Mesenchymal stem cell (in vitro differentiated cells and primary cell): ENCODE measurements at regions not wholly inside any gene's neighbourhood (a gene's known extent, or its start where the extent isn't known, plus 50 kb on each side); places are given as distances from the start of the nearest gene placed in this dataset.

Experiments used
- DNase-seq: peaks from one replicate; pipeline ENCODE4 v3.0.0-alpha.2; 2013
- H2AFZ ChIP-seq: one replicate; pipeline ENCODE4 v1.6.1; 2013; ENCODE audit warnings: low read depth, mild to moderate bottlenecking, control low read depth, inconsistent platforms, low read length, moderate library complexity
- H2AK5ac ChIP-seq: 2 replicates; pipeline ENCODE4 v1.6.1; 2013; ENCODE audit warnings: low read length, moderate library complexity, mild to moderate bottlenecking, inconsistent platforms; ENCODE audit not compliant: severe bottlenecking
- H2BK120ac ChIP-seq: one replicate; pipeline ENCODE4 v1.6.1; 2013; ENCODE audit warnings: low read depth, mild to moderate bottlenecking, inconsistent platforms, low read length, moderate library complexity
- H2BK12ac ChIP-seq, 2 experiments: one replicate each; pipeline ENCODE4 v1.6.1; 2013; ENCODE audit warnings: inconsistent platforms in 2 of 2, low read length in 2 of 2, mild to moderate bottlenecking in 2 of 2, moderate library complexity in 2 of 2, control low read depth in 1 of 2
- H2BK15ac ChIP-seq: one replicate; pipeline ENCODE4 v1.6.1; 2013; ENCODE audit warnings: mild to moderate bottlenecking, low read depth, inconsistent platforms; ENCODE audit not compliant: poor library complexity, severe bottlenecking
- H2BK5ac ChIP-seq: 2 replicates; pipeline ENCODE4 v1.6.1; 2013; ENCODE audit warnings: low read depth, mild to moderate bottlenecking, low read length, control low read depth, inconsistent platforms; ENCODE audit not compliant: poor library complexity, severe bottlenecking
- H3K14ac ChIP-seq, 2 experiments: one replicate each; pipeline ENCODE4 v1.6.1; 2013; ENCODE audit warnings: inconsistent platforms in 2 of 2, low read length in 2 of 2, control low read depth in 1 of 2, mild to moderate bottlenecking in 1 of 2, moderate library complexity in 1 of 2
- H3K18ac ChIP-seq, 2 experiments: one replicate each; pipeline ENCODE4 v1.6.1; 2013; ENCODE audit warnings: inconsistent platforms in 2 of 2, low read length in 2 of 2, control low read depth in 1 of 2, low read depth in 1 of 2, mild to moderate bottlenecking in 1 of 2
- H3K23ac ChIP-seq, 2 experiments: one replicate each; pipeline ENCODE4 v1.6.1; 2013; ENCODE audit warnings: inconsistent platforms in 2 of 2, low read length in 2 of 2, mild to moderate bottlenecking in 2 of 2, moderate library complexity in 2 of 2, control low read depth in 1 of 2
- H3K27ac ChIP-seq: 2 replicates; pipeline ENCODE4 v1.5.1; 2013; ENCODE audit warnings: mild to moderate bottlenecking, moderate library complexity, low read length, control low read depth, inconsistent platforms; ENCODE audit not compliant: poor library complexity, severe bottlenecking
- H3K27me3 ChIP-seq, 2 experiments: 2 replicates each; pipeline versions ENCODE4 v1.6.1 to v1.7.0; 2013; ENCODE audit warnings: low read length in 2 of 2, mild to moderate bottlenecking in 2 of 2, moderate library complexity in 2 of 2, control low read depth in 1 of 2, inconsistent platforms in 1 of 2; ENCODE audit not compliant: control insufficient read depth in 1 of 2, insufficient read depth in 1 of 2
- H3K36me3 ChIP-seq, 2 experiments: 2 replicates each; pipeline versions ENCODE4 v1.6.1 to v1.7.0; 2013; ENCODE audit warnings: low read length in 2 of 2, control low read depth in 1 of 2, inconsistent platforms in 1 of 2, low read depth in 1 of 2, mild to moderate bottlenecking in 1 of 2; ENCODE audit not compliant: insufficient read depth in 2 of 2, control insufficient read depth in 1 of 2
- H3K4ac ChIP-seq, 2 experiments: one replicate each; pipeline ENCODE4 v1.6.1; 2013; ENCODE audit warnings: inconsistent platforms in 2 of 2, low read length in 2 of 2, mild to moderate bottlenecking in 2 of 2, moderate library complexity in 2 of 2, control low read depth in 1 of 2, low read depth in 1 of 2
- H3K4me1 ChIP-seq: 2 replicates; pipeline ENCODE4 v1.6.1; 2013; ENCODE audit warnings: low read depth, low read length, control low read depth; ENCODE audit not compliant: control insufficient read depth, insufficient read depth
- H3K4me2 ChIP-seq: 2 replicates; pipeline ENCODE4 v1.6.1; 2013; ENCODE audit warnings: low read length, mild to moderate bottlenecking, inconsistent platforms; ENCODE audit not compliant: poor library complexity, severe bottlenecking
- H3K4me3 ChIP-seq, 2 experiments: 2 replicates each; pipeline versions ENCODE4 v1.5.1 to v1.7.0; 2013; ENCODE audit warnings: low read length in 2 of 2, mild to moderate bottlenecking in 2 of 2, control low read depth in 1 of 2, low read depth in 1 of 2; ENCODE audit not compliant: insufficient read depth in 1 of 2
- H3K79me1 ChIP-seq: replicated peaks from 2 replicates; pipeline ENCODE4 v1.6.1; 2013; ENCODE audit warnings: mild to moderate bottlenecking, control low read depth, low read length, inconsistent platforms; ENCODE audit not compliant: poor library complexity, severe bottlenecking
- H3K9ac ChIP-seq: 2 replicates; pipeline ENCODE4 v1.7.0; 2013; ENCODE audit warnings: mild to moderate bottlenecking, low read length, moderate library complexity
- H3K9me3 ChIP-seq: 2 replicates; pipeline ENCODE4 v1.7.0; 2013; ENCODE audit warnings: mild to moderate bottlenecking, low read length; ENCODE audit not compliant: control insufficient read depth
- H4K8ac ChIP-seq: one replicate; pipeline ENCODE4 v1.6.1; 2013; ENCODE audit warnings: inconsistent platforms, mild to moderate bottlenecking, low read length, moderate library complexity
- H4K91ac ChIP-seq: one replicate; pipeline ENCODE4 v1.6.1; 2013; ENCODE audit warnings: mild to moderate bottlenecking, low read length, inconsistent platforms
- WGBS: methylation state at CpG from one replicate; pipeline ENCODE4 v1.1.7; 2013; ENCODE audit warnings: mixed read lengths; 5-methylcytosine and 5-hydroxymethylcytosine counted together

- Histone ChIP-seq H2AK5ac (no peak overlapping the region), H3K18ac (no peak overlapping the region), H3K14ac (no peak overlapping the region), H3K4ac (no peak overlapping the region), H2BK5ac (no peak overlapping the region), H4K91ac (no peak overlapping the region), H3K27ac (no peak overlapping the region), H3K27me3 (peaks cover 0 to 5% of the 10 kb centered on the region in 2 experiments), H2BK12ac (no peak overlapping the region), H3K4me1 (no peaks in the 10 kb centered on the region), H2AFZ (no peak overlapping the region), H3K79me1 (no peaks in the 10 kb centered on the region), H2BK15ac (no peak overlapping the region), H3K4me2 (no peak overlapping the region), H3K9ac (peak overlapping the region; percentile 67), H3K9me3 (no peaks in the 10 kb centered on the region), H3K4me3 (no peak overlapping the region), H4K8ac (no peak overlapping the region), H2BK120ac (no peak overlapping the region), H3K23ac (no peak overlapping the region), H3K36me3 (no peaks in the 10 kb centered on the region)
- DNase-seq: no peak
- 57% methylated on average over 1 of the region's 2 CpGs for WGBS
Measured at GRCh38 chr3:130259166-130259874, 86.2 kb upstream of the COL6A5 start.

- Histone ChIP-seq H3K79me1 (no peaks in the 10 kb centered on the region), H3K18ac (no peak overlapping the region), H3K4ac (no peak overlapping the region), H3K4me1 (no peaks in the 10 kb centered on the region), H4K8ac (no peak overlapping the region), H2BK12ac (no peak overlapping the region), H3K9me3 (no peaks in the 10 kb centered on the region), H2BK15ac (no peak overlapping the region), H2AK5ac (no peak overlapping the region), H3K14ac (no peak overlapping the region), H3K9ac (no peak overlapping the region), H2BK5ac (no peak overlapping the region), H3K4me3 (no peak overlapping the region), H3K27ac (no peak overlapping the region), H3K36me3 (no peaks in the 10 kb centered on the region), H4K91ac (no peak overlapping the region), H3K4me2 (no peak overlapping the region), H3K23ac (peak overlapping the region in 1 of 2 experiments; percentile 46), H2AFZ (no peak overlapping the region), H3K27me3 (peaks cover 0 to 16% of the 10 kb centered on the region in 2 experiments), H2BK120ac (no peak overlapping the region)
- DNase-seq: peak; percentile 40
- 74% methylated on average over 5 of the region's 5 CpGs for WGBS
Measured at GRCh38 chr3:130260918-130261317, 84.6 kb upstream of the COL6A5 start.

- no peaks in the 10 kb centered on the region for H3K79me1 ChIP-seq
- H2AFZ ChIP-seq: no peak overlapping the region
- no peaks in the 10 kb centered on the region for H3K9me3 ChIP-seq
- no peak overlapping the region for H4K91ac ChIP-seq
- H2AK5ac ChIP-seq: no peak overlapping the region
- 98% methylated on average over 23 of the region's 25 CpGs for WGBS
- H3K4ac ChIP-seq: no peak overlapping the region
- H2BK5ac ChIP-seq: no peak overlapping the region
- H2BK120ac ChIP-seq: no peak overlapping the region
- H3K9ac ChIP-seq: no peak overlapping the region
- H3K27me3 ChIP-seq: peaks cover 2 to 25% of the 10 kb centered on the region in 2 experiments
- H3K4me1 ChIP-seq: no peaks in the 10 kb centered on the region
- no peaks in the 10 kb centered on the region for H3K36me3 ChIP-seq
- no peak overlapping the region for H3K4me2 ChIP-seq
- H3K4me3 ChIP-seq: no peak overlapping the region
- H4K8ac ChIP-seq: no peak overlapping the region
- no peak overlapping the region for H2BK15ac ChIP-seq
- no peak overlapping the region for H3K14ac ChIP-seq
- no peak overlapping the region for H2BK12ac ChIP-seq
- no peak overlapping the region for H3K23ac ChIP-seq
- no peak overlapping the region for H3K27ac ChIP-seq
- DNase-seq: no peak
- H3K18ac ChIP-seq: no peak overlapping the region
Measured at GRCh38 chr3:130263708-130264107, 81.8 kb upstream of the COL6A5 start.

GRCh38 chr3:130266817-130267216, 78.7 kb upstream of the COL6A5 start:
- no peak overlapping the region for H3K27ac ChIP-seq
- no peak overlapping the region for H3K4ac ChIP-seq
- no peak overlapping the region for H3K4me3 ChIP-seq
- no peaks in the 10 kb centered on the region for H3K4me1 ChIP-seq
- H3K18ac ChIP-seq: no peak overlapping the region
- DNase-seq: no peak
- H3K14ac ChIP-seq: no peak overlapping the region
- H3K9ac ChIP-seq: no peak overlapping the region
- no peaks in the 10 kb centered on the region for H3K79me1 ChIP-seq
- no peak overlapping the region for H2BK15ac ChIP-seq
- no peaks in the 10 kb centered on the region for H3K36me3 ChIP-seq
- no peak overlapping the region for H2AK5ac ChIP-seq
- H2BK120ac ChIP-seq: no peak overlapping the region
- H4K91ac ChIP-seq: no peak overlapping the region
- H2BK5ac ChIP-seq: no peak overlapping the region
- no peak overlapping the region for H2BK12ac ChIP-seq
- H3K9me3 ChIP-seq: no peaks in the 10 kb centered on the region
- no peak overlapping the region for H3K4me2 ChIP-seq
- H3K27me3 ChIP-seq: peaks cover 9 to 20% of the 10 kb centered on the region in 2 experiments
- H4K8ac ChIP-seq: no peak overlapping the region
- H2AFZ ChIP-seq: no peak overlapping the region
- no peak overlapping the region for H3K23ac ChIP-seq
